ENCODE measurements at regions not wholly inside any gene's neighbourhood (a gene's known extent, or its start where the extent isn't known, plus 50 kb on each side); places are given as distances from the start of the nearest gene placed in this dataset.
"Not testable (repeated sequence)": the region's sequence is repeated elsewhere in the genome, so short reads cannot be mapped to it uniquely, and the experiment has no call there.

DNA sequence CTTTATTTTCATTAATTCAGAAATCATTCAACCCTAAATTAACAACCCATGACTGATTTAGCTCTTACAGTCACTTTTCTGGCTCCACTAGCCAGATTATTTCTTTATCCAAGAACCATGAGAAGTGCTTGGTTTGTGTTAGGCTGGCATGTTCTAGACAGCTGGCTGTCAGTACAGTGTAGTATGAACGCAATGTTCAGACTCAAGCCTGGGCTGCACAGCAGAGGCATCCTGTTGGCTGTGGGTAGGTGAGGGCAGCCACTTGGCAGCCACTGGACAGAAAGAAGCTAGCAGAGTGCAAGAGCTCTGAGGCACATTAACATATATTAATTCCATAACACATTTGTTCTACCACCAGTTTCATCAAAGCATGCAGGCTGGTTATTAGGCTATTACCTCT, 522.9 kb upstream of the FSHR start:
- no peak for DNase-seq

DNA sequence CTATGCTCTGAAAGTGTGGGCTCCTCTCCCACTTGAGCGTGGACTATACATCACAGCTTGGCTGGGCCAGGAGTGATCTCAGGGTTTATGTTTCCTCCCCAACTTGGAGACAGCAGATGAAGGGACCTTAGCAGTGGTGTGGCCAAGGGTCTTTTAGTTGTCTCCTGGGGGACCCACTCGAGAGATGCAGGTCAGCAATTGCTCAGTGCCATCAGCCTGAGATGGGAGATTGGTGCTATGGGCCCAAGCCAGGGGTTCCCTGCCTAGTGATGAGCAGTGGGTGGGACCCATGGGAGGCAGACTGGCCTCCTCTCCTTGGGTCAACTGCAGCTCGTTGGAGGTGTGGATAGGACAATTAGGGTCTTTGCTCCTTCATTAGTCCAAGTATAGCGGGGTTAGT, 510.5 kb upstream of the FSHR start:
- DNase-seq: no peak

DNA sequence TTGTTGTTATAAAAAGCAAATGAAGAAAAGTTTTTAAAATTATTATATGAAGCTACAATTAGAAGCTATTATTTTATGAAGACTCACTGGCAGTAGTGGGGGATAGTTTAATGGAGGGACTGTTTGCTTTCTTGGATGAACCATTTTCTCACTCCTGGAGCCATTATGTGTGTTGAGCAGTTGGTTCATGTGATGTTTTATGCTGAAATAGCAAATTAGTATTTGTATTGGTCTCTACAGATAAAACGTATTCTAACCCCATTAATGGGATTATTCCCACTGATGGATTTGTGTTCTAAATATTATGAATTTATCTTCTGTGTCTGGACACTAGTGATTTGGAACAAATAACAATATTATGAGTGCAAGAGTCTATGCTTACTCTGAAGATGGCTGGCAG, 507.5 kb upstream of the FSHR start:
- DNase-seq: no peak

DNA sequence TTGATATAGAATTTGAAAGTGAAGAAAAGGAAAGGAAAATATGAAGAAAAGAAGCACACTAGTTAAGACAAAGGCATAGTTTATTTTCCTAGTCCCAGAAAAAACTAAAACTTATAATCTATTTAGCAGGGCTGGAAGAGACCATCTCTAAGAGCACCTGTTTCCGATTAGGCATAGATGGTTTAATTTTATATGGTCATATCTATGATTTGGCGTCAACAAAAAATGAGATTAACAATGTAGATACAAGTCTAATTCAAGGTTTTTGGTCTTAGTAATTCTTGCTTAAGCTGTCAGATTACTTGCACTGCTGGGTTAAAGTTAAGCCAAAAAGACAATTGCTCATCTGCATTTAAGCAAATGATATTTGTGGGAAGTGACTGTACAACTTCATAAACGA, 502.5 kb upstream of the FSHR start:
- no peak for DNase-seq

DNA sequence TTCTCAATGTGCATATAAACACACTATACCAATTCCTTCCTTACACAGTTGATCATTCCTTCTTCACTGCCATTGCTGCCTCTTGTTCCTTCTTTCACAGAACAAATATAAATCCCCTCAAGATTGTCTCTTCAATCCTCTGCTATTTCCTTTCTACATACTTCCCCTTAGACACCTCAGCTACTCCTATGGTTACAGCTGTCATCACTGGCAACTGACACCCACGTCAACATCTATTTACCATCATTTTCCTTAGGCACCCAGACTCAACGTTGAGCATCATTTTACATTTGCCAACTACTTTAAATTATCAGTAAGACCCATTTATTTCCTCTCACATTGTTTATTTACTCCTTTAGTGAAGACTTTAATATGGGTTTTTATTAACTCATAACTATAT, 488.8 kb upstream of the FSHR start:
- no peak for DNase-seq

DNA sequence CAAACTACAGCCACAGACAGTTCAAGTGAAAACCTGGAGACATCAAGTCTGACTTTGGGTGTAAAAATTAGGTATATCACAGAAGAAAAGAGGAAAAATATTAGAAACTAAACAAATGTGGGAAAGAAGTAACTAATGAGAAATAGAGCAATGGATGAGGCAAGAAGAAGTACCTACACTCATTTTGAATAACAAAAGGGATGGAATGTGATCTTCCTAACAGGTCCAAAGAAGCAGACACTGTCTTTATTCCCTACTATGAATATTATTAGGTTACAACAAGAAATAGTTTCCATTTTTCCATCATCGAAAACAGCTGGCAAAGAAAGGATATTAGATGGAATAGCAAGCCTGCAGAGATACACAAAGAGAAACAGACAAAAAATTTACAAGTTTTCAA, 486.3 kb upstream of the FSHR start:
- no peak for DNase-seq

DNA sequence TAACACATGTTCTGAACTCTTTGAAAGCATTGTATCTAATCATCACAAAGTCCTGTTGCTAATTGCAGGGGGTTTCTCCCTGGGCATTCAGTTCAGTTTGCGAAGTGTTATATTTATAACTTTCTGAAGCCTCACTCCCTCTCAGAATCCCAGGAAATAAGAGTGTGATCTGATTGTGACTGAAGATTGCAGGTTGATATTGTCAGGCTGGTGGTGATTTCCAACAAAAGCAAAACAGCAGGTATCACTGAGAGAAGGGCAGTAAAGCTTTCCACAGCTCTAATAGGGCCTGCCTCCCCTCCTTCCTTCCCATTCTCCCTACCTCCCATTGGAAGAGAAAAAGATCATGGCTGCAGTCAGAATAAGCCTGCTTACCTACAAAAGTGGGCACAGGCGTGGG, 466.7 kb upstream of the FSHR start:
- no peak for DNase-seq

DNA sequence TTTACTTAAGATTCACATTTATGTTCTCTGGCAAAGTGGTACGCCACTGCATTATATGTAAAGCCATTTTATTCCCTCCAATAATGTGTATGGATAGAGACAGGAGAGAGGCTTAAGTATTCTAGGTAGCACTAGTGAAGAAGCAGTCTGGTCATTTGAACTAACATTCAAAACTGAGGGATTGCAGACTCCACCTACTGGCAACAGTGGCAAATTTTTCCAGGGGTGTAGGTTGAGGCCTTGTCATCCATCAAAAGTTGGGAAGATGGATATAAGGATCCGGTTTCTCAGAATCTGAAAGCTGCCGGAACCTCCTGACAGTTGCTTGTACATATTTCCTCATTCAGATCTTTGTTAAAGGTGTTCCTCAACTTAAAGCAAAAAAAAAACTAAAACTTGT, 465.5 kb upstream of the FSHR start:
- no peak for DNase-seq

DNA sequence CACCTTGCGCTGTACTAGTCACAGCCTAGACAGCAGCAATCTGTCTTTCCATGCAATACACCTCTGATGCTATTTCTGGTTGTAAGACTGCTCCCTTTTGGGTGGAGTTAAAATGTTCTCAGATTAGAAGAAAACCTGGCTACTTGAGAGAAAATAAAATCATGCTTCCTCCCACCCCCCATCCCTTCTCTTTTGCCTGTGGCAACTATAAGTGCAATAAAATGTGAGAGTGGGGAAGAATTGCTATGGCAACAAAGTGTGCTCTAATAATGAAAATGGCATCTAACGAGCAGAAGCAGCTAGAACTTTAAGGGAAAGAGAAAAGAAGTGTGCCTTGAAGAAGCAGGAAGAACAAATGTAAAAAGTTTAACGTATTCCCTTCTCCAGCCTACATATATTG, 464.2 kb upstream of the FSHR start:
- no peak for DNase-seq

DNA sequence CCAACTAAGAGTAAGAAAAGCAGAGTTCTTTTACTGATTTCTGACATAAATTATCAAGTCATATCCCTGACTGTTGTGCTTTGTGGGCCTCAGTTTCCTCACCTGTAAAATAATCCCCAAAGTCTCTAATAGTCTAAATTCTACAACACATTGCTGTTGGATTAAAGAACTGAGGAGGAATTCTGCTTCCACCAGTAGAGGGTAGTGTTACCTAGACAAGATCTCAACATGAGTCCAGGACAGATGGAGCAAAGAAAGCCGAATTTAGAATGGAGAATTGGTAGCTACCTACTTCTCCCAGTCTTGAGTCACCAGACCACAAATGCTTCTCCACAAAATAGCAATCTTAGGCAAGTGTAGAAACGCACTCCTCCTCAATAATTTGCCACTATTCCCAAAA, 462.5 kb upstream of the FSHR start:
- no peak for DNase-seq

DNA sequence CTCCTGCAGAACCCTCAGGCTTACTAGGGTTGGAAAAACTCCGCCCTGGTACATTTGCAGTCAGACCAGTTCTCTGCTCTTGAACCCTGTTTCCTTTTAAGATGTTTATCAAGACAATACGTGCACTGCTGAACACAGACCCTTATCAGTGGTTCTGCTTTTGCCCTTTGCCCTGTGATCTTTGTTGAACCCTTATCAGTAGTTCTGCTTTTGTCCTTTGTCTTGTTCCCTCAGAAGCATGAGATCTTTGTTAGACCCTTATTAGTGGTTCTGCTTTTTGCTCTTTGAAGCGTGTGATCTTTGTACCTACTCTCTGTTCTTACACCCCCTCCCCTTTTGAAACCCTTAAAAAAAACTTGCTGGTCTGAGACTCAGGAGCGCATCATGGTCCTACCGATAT, 457.5 kb upstream of the FSHR start:
- DNase-seq: not testable (repeated sequence)

DNA sequence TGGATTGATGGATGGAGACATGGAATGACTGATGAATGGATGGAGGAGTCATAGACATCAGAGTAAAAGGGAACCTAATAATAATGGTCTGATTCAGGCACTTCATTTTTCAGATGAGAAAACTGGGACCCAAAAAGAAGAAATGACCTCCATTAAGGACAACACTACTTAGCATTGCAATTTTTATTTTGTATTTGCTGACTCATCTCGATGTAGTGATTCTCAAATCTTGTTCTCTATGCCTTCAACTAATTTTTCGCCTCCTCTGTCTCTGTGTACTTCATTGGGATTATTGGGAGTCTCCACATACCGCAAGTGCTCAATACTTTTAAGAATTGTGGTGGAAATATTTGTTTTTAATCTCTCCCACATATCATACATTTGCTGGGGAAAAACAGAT, 446.2 kb upstream of the FSHR start:
- no peak for DNase-seq

DNA sequence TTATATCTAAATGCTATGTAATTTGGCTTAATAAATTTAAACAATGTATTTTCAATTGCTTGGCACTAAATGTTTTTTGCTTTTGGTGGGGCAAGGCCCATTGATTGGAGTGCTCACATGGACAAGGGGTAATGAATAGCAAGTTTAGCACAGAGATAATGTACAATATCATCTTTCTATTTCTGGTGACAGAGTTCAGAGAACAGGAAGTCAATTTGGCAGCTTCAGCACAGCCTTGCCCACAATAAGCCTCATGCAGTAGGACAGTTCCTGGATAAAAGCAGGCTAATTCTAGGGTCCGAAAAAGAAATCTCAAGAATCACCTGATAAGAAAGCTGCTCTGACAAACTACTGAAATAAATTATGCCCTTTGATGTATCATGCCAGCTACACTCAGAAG, 443.9 kb upstream of the FSHR start:
- no peak for DNase-seq

DNA sequence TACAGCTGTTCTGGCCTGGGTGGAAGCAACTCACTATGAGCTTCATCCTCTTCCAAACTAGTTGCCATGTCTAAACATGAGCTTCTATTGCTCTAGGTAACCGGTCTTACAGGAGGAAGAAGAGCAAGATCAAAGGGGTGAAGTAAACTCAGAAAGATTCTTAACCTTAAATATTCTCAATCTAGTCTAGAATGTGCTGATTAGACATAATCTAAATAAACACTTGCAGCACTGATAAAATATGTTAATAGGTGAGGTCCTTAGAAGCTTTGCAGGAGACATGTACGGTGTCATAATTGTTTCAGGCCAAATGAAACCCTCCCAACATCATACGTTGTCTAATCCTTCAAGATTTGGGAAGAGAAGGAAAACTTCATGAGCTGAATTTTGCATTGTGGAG, 431.6 kb upstream of the FSHR start:
- no peak for DNase-seq

DNA sequence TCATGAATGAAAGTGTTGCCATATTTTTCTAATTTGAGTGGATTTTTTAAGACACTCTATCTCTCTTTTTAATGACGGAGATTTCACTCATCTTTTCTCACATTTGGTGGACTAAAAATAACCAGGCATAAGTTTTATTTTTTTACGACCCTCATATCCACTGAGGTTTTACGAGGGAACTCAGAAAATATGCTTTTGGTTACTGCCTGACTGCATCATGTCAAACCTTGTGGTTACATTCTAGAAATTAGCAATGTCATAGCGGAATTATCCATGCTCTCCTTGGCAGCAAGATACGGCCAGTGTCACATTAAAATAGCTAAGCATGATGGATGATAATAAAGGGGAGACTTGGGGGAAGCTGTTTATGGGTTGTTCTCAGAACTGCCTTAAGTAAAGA, 428.6 kb upstream of the FSHR start:
- peak; percentile 97 for DNase-seq

DNA sequence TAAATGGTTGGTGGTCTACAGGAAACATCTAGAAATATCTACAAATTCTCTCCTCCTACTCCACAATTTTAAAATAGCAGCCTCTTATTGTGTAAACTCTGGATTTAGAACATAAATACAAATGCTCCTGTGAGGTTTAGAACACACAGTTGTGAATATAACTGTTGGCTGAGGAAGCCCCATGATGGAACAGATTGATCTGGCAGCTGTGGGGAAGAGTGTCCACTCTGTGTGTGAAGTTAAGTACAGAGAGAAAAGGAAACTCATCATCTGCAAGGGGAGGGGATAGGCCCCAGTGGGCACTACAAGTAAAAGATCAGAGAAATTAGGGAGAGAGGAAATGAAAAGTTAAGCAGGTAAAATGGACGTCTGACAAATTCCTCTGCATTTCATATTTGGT, 422.7 kb upstream of the FSHR start:
- no peak for DNase-seq

DNA sequence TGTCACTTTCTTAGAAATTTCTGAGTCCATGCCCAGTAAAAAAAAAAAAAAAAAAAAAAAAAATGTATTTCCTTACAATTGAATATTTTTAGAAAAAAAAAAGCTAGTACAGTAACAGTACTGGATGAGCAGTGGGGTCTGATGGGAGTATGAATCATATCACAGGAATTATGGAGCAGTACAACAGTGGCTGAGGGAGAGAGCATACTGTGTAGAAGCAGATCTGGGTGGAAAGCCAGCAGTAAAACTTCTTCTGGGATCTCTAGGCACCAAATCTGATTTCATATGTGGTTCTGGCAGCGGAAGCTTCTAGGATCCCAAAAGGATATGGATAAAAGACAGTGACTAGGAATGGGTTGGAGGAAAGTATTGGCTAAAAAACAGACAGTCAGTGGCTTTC, 414.9 kb upstream of the FSHR start:
- peak; percentile 31 for DNase-seq

DNA sequence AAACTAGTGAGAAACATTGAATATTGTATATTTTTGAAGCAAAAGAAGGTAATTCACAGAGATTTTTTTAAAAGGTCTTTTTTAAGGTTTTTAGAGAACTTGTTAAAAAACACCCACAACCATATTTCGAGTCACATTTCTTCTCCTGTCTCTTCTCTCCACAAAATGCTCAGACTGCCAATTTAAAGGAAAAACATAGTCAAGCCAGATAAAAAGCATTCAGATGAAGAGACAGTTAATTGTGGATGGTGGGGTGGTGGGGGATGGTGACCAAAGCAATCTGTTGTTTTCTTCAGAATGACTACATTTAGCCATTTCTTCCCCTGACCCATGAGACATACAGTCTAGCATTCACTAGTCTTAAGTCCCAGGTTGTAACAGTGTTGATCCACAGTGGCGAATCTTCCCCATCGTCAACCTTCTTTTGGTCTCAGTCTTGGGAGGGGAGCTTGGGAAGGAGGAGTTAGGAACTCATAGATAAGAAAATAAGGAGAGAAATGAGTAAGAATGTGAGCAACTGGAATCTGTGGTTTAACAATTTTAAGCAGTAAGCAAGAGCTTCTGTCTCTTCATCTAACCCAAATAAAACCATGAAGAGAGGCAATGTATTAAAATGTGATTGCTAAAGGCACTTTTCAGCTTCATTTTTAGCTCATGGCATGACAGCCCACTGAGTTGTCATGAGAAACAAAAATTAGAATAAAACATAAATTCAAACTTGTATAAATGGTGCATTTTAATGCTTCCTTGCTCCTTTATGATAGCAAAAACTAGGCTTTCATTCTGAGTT, 413.7 kb upstream of the FSHR start:
- no peak for DNase-seq

DNA sequence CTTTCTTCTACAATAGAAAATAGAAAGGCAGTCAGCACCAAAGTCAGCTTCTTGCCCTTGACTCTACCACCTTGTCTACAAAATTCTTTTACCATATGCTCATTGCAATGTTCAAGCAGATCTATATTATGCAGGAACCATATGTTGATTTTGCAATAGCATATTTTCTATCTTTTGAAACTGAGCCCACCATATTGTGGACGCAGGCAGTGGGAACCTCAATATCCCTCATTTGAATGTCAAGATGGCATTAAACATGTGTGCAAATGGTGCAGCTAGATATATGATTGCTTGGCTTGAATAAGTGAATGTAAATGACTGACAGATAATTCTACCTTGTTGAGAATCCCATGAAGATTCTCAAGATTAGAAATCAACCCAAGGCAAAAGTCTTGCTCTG, 412.7 kb upstream of the FSHR start:
- DNase-seq: no peak

DNA sequence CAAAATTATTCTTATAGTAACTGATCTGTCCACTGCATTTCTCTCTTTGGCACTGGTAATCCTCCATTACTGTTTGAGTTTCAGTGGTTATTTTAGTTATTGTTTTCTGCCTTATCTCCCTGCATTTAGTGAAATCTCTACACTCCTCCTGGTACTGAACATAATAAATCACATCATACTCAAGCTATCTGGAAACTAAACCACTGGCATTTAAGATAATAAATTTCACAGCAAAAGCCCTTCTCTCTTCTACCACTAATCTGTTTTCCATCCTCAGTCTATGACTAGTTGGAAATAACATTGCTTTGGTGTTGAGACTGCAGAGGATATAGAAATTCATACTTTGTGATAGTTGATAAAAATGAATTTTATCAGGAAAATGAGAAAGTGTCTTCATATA, 399.3 kb upstream of the FSHR start:
- DNase-seq: no peak

DNA sequence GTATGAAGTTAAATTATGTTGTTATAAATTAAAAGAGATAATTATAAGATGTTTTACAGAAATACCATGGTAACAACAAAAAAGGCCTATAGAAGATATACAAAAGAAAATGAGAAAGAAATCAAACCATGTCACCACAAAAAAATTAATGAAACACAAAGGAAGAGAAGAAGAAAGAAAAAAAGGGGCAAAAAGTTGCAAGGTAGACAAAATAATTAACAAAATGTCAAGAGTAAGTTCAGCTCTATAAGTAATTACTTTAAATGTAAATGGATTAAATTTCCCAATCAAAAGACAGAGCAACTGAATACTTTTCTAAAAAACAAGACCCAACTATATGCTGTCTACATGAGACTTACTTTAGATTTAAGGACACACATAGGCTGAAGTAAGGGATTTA, 378.4 kb upstream of the FSHR start:
- DNase-seq: no peak

DNA sequence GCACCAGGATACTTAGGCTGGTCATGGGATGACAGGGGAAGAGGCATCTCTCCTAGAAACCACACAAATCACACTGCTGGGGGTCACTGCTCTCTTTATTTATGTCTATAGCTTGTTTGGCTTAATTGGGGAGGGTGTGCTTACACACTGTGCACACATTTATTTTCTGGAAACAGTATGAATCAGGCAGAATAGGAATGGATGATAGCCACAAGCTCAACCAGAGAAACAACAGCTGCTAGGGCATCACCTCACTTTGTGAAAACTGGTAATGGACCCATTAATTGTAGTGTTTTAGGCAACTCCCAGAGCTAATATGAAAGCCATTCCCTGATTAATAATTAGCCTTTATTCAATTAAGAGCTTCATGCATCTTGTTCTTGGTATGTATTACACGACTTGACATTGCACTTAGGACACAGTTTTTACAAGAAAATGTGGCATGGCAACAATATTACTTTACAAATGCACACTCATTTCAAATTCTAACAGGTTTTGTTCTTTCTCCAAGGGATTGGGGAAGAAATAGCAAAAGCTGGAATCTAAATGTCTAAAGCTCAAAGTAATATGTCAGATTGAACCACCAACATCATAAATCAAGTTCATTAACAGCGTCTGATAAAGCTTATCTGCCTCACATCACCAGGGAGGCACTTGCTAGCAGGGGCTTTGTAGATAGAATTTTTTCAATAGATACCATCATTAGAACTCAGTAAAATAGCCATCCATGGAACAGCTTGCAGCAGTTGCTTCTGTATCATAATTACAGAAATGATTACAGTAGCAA, 361.9 kb upstream of the FSHR start:
- no peak for DNase-seq

DNA sequence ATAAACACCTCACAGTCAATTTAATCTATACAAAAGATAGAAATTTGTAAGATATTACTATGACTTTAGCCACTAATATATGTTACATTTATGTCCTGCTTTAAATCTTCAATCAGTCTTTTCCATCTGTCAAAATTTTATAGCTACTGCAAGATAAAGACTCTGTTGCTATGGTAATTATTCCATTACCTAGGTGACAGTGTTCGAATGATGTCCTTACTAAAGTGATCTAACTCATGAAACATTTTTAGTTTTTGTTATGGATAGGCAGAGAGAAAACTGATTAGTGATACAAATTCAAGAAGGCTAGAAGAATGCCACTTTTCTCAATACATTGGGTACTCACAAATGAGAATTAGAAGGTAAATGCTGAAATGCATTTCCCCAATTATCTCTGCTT, 359.9 kb upstream of the FSHR start:
- DNase-seq: no peak

DNA sequence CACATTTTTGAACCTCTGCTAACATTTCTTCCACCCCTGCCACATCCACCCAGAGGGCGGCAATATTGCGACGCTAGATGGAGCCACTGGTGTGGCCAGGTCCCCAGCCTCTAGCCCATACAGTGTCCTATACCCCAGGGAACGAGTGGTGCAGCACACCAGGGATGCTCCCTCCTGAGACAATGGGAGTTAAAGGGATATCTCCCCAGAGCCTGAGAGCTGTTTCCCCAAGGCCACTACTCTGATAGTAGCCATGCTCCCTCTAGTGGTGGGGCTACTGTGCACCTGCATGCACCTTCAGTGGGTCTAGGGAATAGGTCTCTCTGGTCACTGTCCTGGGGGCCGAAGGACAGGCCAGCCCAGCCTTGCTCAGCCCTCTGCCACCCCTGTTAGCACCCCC, 336.4 kb upstream of the FSHR start:
- no peak for DNase-seq
